ENCODE measurements at regions not wholly inside any gene's neighbourhood (a gene's known extent, or its start where the extent isn't known, plus 50 kb on each side); places are given as distances from the start of the nearest gene placed in this dataset.

- no peak for FAIRE-seq
Measured at GRCh38 chr6:170212956-170213636, 77.8 kb downstream of the DLL1 start.

- FAIRE-seq = no peak
Measured at GRCh38 chr6:170212051-170212756, 78.7 kb downstream of the DLL1 start.

- FAIRE-seq = no peak
Measured at GRCh38 chr6:170211404-170212025, 79.4 kb downstream of the DLL1 start.

DNA sequence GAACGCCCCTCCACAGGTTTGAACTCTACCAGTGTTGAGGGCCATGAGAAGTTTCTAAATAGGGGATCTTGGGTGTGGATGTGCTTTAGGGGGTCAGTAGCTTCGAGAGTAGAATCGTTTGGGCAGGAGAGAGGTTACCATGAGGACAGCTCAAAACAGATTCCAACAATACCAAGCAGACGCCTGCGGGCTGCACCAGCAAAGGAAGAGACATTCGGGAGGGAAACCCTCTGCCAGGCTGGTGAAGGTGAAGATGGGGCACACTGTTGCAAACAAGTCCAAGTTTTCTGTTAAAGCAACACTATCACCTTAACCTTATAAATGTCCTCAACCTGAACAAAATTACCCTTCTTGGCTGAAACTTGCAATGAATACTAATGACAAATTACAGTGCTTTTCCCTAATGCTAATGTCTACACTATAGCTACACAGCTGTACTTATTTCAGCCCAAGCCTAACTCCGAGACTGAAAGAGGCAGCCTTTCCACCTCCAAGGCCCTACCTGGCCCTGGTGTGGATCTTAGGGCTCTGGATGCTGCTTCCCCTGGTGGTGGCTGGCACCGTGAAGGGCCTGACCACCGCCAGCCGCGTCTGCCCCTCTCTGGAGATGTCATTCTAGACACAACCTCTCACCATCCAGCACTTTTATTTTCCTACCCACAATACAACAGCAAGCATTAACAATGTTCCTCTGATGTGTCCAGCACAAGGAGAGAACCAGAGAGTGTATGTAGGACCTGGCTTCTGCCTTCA is 80.1 kb downstream of the DLL1 start:
- no peak for FAIRE-seq

- FAIRE-seq = no peak
Measured at GRCh38 chr6:170210026-170210390, 80.9 kb downstream of the DLL1 start.

DNA sequence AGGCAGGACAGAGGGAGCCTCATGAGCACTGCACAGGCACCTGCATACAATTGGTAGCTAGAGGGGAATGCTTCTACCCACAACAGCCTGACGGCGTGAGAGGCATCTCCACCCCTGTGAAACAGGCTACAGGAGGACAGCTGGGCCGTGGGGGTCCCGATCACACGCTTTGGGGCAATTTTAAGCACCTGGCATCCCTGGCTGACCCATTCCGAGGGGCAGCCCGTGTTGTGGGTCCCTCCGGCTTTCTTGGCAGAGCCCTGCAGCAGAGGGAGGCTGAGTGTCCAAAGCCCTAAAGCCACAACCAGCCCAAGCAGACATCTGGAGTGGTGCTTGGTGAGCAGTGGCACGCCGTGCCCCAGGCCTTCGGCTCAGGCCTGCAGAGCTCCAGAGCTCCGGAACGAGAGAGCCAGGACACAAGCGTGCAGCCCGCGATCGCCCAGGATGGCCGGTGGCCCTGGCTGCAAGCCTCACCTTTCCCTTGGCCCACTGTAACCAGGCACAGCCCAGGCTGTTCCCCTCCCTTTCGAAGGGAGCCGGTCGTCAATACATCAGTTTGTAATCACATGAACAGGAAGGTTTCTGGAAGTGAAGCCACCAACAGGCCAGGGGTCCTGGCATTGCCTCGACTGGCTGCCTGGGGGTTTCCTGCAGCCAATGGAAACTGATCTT is 81.4 kb downstream of the DLL1 start:
- FAIRE-seq = no peak

DNA sequence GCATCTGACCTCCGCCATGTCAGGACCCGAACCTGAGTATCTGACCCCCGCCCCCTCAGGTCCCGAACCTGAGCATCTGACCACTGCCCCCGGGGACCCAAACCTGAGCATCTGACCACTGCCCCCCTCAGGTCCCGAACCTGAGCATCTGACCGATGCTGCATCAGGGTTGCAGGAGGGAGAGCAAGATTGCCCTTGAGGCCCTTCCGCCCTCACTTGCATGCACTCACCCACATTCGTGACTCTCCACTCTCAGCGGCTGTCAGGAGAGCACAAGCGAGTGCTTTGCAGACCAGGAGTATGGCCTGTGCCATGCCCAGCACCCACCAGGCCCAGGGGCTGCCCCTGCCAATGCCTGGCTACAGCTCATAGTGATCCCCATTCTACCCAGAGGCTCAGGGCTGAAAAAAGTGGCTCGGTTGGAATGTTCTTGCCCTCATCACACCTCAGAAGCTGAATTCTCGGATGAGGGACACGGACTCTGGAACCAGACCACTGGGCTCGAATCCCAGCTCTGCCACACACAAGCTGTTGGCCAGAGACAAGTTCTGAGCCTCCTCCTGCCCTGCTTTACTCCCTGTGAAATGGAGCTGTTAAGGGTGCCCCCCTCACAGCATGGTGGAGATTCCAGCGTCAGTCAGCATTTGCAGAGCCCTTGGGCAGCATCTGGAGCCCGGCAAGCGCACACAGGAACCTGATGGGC is 82.1 kb downstream of the DLL1 start:
- FAIRE-seq = no peak

DNA sequence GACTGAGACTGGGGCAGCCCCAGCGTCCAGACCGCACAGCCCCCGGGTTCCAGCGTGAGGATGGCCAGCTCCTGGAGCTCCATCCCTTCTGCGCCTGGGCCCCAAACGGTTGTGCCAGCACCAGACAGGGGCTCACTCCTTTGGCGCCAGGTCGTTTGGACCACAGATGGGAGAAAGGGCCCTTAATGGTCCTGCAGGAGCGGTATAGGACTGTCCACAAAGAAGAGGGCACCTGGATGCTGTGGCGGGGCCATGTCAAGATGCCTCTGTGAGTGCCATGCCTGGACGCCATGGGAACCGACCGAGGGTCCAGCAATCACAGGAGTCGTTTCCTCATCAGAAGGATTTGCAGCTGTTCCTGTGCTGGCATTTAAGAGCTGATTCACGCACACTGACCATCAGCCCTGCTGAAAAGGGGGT is 82.7 kb downstream of the DLL1 start:
- no peak for FAIRE-seq

DNA sequence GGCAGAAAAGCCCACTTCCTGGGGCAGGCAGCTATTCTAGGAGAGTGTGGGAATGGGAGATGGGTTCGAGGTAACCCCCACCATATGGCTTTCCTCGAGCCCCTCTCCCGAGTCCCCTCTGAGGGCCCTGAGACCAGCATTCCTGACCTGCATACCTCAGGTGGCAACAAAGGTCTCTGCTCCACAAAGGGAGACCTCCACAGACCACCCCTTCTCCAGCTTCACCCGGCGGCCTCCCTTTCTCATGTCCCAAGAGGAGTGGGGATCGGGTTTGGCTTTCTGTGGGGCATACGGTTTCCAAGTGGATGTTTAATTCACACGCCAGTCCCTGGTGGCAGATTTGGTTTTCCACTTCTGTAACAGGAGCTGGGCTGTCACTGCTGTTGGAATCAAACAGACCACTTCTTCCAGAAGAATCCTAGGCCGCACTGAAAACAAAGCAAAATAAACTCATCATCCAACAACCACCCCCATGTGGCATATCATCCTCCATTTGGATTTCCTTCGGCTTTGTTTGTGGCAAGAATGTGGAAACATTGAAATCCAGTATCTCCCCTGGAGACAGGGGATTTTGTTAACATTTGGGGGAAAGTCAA is 83.2 kb downstream of the DLL1 start:
- FAIRE-seq = no peak

DNA sequence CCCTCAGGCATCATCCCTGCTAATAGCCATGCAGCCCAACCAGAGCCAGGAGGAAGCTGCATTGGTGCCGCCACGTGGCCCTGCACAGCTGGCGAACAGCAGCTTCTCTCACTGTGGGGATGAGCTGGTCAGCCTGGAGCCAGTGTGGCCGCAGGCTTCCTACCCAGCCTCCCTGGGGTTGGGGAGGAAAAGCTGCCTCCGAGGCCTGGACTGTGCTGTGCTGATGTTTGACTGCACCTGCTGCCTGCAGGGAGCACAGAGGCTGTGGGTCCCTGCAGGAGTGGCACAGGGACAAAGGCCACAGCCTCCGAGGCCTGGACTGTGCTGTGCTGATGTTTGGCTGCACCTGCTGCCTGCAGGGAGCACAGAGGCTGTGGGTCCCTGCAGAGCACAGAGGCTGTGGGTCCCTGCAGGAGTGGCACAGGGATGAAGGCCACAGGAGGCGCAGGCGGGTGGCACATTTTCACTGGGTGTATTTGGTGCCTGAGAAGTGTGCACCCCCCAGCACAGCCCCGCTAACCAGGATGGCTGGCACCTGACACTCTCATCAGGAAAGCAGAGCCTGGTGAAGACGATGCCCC is 83.9 kb downstream of the DLL1 start:
- no peak for FAIRE-seq

- no peak for FAIRE-seq
Measured at GRCh38 chr6:170206317-170206621, 84.6 kb downstream of the DLL1 start.

DNA sequence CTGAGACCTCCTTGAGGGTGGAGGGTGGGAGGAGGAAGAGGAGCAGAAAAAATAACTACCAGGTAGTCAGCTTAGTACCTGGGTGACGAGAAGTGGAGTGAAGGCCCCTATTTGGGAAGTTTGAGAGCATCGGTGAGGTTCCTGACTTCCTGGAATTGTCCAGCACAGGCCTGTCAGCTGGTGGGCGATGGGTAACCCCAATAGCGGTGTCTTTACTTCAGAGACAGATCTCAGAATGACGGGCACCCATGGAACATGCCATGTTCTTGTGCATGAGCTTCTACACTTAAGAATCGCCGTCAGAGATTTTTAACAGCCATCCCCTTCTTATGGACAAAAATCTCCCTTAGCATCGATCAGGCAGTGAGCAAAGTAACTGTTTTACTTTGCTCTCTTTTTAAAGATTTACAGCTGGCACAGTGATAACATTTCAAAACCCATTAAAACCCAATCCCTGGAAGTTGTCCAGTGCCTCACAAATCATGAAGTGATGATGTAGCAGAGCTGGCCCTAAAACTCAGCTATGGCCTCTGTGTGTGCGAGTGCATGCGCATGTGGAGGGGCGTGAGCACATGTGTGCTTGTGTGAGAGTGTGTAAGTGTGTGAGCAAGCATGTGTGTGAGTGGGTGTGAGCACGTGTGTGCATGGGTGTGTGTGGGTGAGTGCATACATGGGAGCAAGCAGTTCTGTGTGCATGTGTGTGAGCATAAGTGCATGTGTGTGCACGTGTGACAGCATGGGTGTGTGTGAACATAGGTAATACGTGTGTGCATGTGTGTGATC is 85.2 kb downstream of the DLL1 start:
- FAIRE-seq = no peak

GRCh38 chr6:170205126-170205525 is 85.8 kb downstream of the DLL1 start:
- FAIRE-seq = no peak

DNA sequence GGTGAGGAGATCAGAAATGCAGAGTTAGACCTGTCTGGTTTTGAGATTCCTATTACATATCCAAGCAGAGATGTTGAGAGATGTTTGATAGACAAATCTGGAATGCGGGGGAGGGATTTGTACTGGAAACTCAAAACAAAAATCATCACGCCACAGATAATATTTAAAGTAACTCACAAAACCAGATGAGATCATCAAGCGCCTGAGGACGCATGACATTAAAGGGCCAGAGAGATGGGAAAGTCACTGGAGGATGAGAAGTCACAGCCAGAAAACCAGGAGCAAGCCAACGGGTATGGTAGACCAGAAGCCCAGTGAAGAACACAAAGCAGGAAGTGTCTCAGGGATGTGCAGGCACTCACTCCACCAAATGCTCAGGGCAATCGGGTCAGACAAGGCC is 87.7 kb downstream of the DLL1 start:
- FAIRE-seq = no peak

GRCh38 chr6:170202416-170203135 is 88.3 kb downstream of the DLL1 start:
- no peak for FAIRE-seq

DNA sequence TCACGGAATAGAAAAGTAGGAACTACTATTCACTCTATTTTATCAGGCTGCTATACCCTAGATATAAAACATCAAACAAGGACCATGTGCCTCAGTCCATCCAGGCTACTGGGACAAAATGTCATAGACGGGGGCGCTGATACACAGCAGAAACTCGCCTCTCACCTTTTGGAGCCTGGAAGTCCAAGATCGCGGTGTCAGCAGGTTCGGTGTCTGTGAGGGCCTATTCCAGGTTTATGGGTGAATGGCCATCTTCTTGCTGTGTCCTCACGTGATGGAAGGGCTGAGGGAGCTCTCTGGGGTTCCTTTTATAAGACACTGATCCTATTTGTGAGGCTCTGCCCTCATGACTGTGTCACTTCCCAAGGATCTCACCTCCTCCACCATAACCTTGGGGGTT is 89.5 kb downstream of the DLL1 start:
- no peak for FAIRE-seq

- no peak for FAIRE-seq
Measured at GRCh38 chr6:170200458-170200891, 90.4 kb downstream of the DLL1 start.

- FAIRE-seq = no peak
Measured at GRCh38 chr6:170199716-170200115, 91.2 kb downstream of the DLL1 start.

GRCh38 chr6:170198298-170198697 is 92.6 kb downstream of the DLL1 start:
- no peak for FAIRE-seq

DNA sequence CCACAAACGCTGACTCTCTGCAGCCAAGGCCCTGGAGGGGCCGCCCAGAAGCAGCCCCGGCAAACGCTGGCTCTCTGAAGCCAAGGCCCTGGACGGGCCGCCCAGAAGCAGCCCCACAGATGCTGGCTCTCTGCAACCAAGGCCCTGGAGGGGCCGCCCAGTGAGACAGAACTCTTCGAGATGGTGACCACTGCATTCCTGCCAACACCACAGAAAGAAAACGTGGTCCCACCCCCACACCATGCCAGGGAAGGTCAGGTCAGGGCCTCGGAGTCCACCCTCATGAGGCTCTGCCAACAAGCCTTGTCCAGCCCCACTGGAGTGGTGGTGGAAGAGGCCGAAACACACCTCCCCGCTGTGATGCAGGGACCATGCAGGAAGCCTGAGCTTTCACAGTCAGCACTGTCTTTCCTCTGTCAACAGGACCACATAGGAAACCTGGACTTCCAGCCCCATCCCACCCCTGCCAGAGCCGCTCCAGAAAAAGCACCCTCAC is 97.5 kb downstream of the DLL1 start:
- no peak for FAIRE-seq
